ENCODE measurements at regions not wholly inside any gene's neighbourhood (a gene's known extent, or its start where the extent isn't known, plus 50 kb on each side); places are given as distances from the start of the nearest gene placed in this dataset.

DNA sequence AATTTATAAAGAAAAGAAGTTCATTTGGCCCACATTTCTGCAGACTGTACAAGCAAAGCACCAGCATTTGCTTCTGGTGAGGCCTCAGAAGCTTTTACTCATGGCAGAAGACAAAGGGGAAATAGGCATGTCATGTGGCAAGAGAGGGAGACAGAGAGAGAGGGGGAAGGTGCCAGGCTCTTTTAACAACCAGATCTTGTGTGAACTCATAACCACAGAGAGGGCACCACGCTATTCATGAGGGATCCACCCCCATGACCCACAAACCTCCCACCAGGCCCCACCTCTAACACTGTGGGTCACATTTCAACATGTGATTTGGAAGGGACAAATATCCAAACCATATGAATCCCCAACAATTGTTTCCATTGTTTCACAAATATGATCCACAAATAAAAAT is 467.9 kb downstream of the SIPA1L2 start:
- no peak for TF ChIP-seq CTCF (IDR thresholded peaks at IDR 0.05)

- no peak for TF ChIP-seq CTCF (IDR thresholded peaks at IDR 0.05)
Measured at GRCh38 chr1:232153652-232154051, 476.3 kb downstream of the SIPA1L2 start.

DNA sequence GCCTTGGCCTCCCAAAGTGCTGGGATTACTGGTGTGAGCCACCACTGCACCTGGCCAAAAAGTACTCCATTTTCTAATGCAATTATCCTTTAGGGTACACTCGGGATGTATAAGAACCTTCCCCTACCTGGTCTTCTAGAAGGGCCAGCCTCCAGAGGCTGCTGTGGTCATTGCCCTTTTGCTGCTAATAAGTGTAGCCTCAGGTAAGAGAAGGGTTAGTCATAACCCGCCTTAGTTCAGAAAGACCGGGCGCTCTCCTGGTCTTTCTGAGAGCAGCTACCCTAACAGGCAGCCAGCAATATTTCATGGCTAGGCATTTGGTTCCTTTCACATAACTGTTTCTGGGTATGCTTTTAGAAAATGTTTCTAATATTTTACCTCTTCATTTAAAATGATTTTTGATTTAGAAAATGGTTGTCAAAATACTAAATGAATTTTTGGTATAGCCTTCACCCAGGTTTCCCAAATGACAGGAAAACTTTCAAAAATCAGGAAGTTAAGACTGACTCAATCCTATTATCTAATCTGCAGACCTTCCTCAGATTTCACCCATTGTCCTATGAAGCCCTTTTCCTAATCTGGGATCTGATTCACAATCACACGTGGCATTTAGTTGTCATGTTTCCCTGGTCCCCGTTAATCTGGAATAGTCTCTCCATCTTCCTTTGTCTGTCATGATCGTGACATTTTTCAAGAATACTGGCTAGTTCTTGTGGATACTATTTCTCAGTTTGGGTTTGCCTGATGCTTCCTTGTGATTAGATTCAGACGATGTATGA is 479.0 kb downstream of the SIPA1L2 start:
- TF ChIP-seq CTCF (IDR thresholded peaks at IDR 0.05), result no peak

GRCh38 chr1:232149287-232150201 is 480.4 kb downstream of the SIPA1L2 start:
- no peak for TF ChIP-seq CTCF (IDR thresholded peaks at IDR 0.05)

GRCh38 chr1:232147215-232147614 is 482.7 kb downstream of the SIPA1L2 start:
- TF ChIP-seq CTCF (IDR thresholded peaks at IDR 0.05), result no peak

- no peak for TF ChIP-seq CTCF (IDR thresholded peaks at IDR 0.05)
Measured at GRCh38 chr1:232146514-232146913, 483.4 kb downstream of the SIPA1L2 start.

- no peak for TF ChIP-seq CTCF (IDR thresholded peaks at IDR 0.05)
Measured at GRCh38 chr1:232145768-232146167, 484.2 kb downstream of the SIPA1L2 start.

Measured in LNCAP (cell line).